ENCODE measurements at regions not wholly inside any gene's neighbourhood (a gene's known extent, or its start where the extent isn't known, plus 50 kb on each side); places are given as distances from the start of the nearest gene placed in this dataset.
A peak's percentile ranks its signal among the peaks of the same experiment; 100 is the strongest.

DNA sequence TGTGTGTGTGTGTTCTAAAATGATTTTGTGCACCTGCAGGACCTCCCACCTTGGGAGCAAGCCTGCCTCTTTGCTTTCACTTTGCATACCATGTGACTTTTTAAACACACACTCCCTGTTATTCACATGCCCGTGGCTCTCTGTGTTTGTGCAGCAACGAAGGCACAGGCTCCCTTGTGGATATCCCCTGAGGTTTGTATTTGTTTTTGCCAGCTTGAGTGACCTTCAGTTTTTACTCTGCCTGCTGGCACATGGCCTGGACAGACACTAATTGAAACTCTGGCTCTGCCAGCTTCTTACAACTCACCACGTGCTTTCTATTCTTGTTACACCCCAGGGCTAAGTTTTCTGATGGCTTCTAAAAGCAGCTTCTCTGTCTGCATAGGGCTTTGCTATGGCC lies 885.8 kb downstream of the SH3BGRL start:
- no peak for DNase-seq

DNA sequence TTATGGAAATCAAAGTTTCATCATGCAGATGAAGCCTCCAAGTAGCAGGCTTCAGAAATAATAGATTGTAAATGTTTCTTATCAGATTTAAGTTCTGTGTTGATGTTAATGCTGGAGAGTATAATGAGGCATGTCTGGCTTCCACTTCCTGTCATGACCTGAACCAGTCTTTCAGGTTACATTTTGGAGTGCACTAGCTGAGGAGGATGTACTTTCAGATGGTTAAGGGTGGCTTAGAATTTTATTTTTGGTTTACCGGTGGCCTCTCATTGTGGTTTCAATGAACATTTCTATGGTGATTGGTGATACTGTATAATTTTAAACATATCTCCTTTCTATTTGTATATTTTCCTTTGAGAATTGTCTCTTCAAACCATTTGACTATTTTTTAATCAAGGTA lies 890.4 kb downstream of the SH3BGRL start:
- no peak for DNase-seq

GRCh38 chrX:82125103-82125502 lies 923.2 kb downstream of the SH3BGRL start:
- DNase-seq, result no peak

DNA sequence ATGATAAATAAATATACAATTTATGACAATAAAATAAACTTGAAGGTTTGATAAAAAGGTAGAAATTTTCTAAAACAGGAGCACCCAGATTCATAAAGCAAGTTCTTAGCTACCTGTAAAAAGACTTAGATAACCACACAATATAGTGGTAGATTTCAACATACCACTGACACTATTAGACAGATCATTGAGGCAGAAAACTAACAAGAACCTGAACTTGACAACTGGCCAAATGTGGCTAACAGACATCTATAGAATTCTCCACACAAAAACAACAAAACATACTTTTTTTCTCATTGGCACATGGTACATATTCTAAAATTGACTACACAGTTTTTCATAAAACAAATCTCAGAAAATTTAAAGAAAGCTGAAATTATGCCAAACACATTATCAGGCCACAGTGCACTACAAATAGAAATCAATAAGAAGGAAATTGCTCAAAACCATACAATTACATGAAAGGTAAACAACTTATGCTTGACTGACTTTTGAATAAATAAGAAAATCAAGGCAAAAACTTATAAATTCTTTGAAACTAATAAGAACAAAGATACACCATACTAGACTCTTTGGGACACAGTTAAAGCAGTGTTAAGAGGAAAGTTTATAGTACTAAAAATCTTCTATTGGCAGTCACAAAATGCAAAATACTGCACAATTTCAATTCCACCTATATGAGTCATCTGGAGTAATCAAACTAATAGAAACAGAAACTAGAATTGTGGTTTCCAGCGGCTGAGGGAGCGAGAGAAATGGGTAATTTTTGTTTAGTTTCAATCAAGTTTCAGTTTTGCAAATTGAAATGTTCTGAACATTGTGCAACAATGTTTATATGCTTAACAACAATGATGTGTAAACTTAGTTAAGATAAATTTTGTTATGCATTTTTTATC lies 925.6 kb downstream of the SH3BGRL start:
- no peak for DNase-seq

GRCh38 chrX:82134378-82134777 lies 932.5 kb downstream of the SH3BGRL start:
- peak; percentile 65 for DNase-seq

- no peak for DNase-seq
These were observed 940.0 kb downstream of the SH3BGRL start for GRCh38 chrX:82141942-82142341.

GRCh38 chrX:82161195-82161594 lies 959.3 kb downstream of the SH3BGRL start:
- no peak for DNase-seq

DNA sequence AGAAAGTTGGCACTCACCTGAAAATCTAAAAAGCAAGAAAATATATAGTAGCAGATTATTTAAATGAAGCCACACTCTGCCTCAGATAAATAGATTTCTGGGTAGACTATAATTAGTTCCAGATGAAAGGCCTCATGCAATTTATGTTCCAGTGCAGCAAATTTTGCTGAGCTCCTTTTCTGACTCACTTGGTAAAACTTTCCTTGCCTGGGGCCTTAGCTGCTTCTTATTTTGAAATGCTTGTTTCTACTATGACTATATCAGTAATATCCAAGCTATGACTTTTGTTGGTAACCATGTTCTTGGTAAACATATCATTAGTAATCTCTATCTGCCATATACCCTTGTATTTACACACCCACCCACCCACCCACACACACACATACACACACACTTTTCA lies 961.8 kb downstream of the SH3BGRL start:
- peak; percentile 50 for DNase-seq

DNA sequence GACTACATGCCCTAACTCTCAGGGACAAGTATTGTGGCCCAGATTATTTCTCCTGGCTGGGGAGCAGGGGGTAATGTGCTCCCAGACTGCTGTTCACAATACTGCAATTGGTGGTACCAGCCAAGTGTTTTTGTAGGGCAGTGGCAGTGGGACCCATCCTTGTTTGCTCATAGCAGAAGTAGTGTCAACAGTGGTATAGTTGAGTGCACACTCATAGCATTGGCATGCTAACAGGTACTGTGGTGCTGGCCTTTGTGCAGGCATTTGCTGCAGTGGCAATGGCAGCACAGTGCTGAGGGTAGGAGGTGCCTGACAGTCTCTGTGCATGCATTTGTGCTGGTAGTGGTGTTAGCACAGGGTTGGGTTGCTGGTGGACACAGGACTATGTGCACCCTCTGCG lies 995.0 kb downstream of the SH3BGRL start:
- DNase-seq, result no peak

DNA sequence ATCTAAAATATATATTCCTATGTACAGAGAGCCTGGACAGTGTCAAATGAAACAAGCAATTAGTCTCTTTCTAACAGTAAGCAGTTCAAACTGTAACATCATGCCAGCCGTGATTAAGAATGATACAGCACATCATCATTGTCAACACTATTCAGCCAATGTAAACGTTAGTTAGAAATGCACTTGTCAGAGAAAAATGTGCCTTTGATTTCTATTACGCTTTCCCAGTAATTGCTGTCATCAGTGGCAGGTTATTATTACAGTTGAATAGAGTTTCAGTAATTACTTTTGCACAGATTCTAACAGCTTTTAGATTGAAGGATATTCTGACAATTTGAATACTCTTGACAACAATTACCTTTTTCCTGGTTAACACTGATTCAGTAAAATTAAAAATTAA lies 1007.1 kb downstream of the SH3BGRL start:
- DNase-seq, result no peak

DNA sequence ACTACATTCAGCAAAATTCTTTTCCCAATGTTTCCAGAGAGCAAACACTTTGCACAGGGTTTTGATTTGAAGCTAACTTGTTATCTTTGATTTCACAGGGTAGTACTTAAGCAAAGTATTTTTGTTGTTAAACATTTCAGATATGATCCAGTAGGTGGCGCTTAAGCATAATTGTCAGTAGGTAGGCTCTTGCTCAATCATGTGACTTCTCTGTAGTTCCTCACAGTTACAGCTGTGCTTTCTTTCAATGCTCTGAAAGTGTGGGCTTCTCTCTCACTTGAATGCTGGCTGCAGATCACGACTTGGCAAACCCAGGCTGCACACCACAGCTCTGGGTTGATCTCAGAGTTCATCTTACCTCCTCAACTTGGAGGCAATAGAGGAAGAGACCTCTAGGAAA lies 1016.5 kb downstream of the SH3BGRL start:
- DNase-seq, result peak; percentile 10

DNA sequence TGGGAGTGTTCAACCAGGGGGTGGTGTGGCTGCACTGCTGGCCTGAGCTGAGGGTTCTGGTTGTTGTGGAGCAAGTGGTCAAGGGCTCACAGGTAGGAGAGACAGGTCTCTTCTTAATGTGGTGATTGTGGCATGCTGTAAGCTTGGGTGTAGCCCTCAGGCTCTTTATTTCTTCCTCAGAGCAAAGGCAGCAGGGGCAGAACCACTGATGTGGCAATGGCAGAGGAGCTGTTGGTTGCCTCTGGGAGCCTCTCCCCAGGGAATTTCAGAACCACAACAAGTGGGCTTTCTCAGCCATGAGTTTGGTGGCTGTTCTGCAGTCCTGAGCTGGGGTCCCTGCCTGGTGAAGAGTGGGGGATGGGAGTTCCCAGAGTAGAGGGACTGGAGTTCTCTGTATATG lies 1017.2 kb downstream of the SH3BGRL start:
- DNase-seq, result no peak

DNA sequence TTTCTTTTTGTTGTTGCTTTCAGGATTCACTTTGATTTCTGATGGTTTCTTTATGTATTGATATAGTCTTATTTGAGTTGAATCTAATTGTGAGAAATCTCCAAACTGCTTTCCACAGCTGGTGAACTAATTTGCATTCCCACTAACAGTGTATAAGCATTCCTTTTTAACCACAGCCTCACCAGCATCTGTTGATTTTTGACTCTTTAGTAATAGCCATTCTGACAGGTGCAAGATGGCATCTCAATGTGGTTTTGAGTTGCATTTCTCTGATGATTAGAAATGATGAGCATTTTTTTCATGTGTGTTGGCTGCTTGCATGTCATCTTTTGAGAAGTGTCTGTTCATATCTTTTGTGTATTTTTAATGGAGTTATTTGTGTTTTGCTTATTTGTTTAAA lies 1023.1 kb downstream of the SH3BGRL start:
- DNase-seq, result no peak

DNA sequence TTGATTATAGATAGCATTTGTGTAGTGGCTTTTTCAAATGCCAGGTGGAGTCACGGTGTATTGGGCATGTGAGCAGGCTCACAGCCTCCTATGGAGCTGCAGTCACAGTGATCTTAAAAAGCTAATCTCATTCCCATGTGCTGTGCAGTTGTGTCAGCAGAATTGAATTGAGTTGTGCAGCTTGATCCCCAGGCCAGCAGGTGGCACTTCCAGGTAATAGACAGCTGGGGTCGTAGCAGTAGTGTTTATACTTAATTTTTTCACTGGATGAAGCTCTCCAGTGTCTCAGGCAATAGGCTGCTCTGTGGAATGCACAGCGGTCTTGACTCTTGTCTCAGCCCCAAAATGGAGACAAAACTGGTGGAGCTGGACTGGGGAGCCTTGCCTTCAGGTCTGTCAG lies 1028.1 kb downstream of the SH3BGRL start:
- DNase-seq, result no peak

GRCh38 chrX:82232679-82233078 lies 1030.8 kb downstream of the SH3BGRL start:
- DNase-seq, result no peak

GRCh38 chrX:82237328-82237727 lies 1035.4 kb downstream of the SH3BGRL start:
- DNase-seq, result no peak

Data from fibroblast of skin of back (primary cell).